H1 (cell line): ENCODE measurements at regions not wholly inside any gene's neighbourhood (a gene's known extent, or its start where the extent isn't known, plus 50 kb on each side); places are given as distances from the start of the nearest gene placed in this dataset.
"Not testable (repeated sequence)": the region's sequence is repeated elsewhere in the genome, so short reads cannot be mapped to it uniquely, and the experiment has no call there.

Experiments
- CTCF ChIA-PET: fragments of 300-600 bp; sonication (Branson Sonifier 250); formaldehyde crosslinking; loops from one replicate; lab custom pipeline; 2021; ENCODE audit not compliant: partially characterized antibody; lab: Charles Lee
- POLR2A ChIA-PET: fragments of 300-600 bp; sonication (Branson Sonifier 250); formaldehyde crosslinking; loops from one replicate; lab custom pipeline; 2021; ENCODE audit warnings: inconsistent platforms; ENCODE audit not compliant: partially characterized antibody; lab: Charles Lee
- DNase-seq, 2 experiments: peaks; one replicate each; pipeline versions ENCODE4 v3.0.0 to v3.0.0-alpha.2; 2010 to 2022; ENCODE audit warnings: low spot score in 2 of 2, low read depth in 1 of 2, mixed read lengths in 1 of 2
- FAIRE-seq: peaks from 2 replicates; lab custom pipeline; 2011; peaks lifted over from hg19 to GRCh38; lab: Jason Lieb, UNC
- H2AFZ ChIP-seq: 2 replicates; pipeline ENCODE4 v1.8.1; 2012; ENCODE audit warnings: low read length, inconsistent platforms
- H2AK5ac ChIP-seq: 2 replicates; pipeline ENCODE4 v1.6.1; 2013; ENCODE audit warnings: low read depth, low read length
- H2BK120ac ChIP-seq: replicated peaks from 2 replicates; pipeline ENCODE3; 2013; ENCODE audit warnings: low read depth, low read length, inconsistent platforms
- H2BK12ac ChIP-seq: 2 replicates; pipeline ENCODE4 v1.6.1; 2013; ENCODE audit warnings: low read depth, low read length
- H2BK15ac ChIP-seq: 2 replicates; pipeline ENCODE4 v1.6.1; 2013; ENCODE audit warnings: low read length
- H2BK20ac ChIP-seq: 2 replicates; pipeline ENCODE4 v1.6.1; 2013; ENCODE audit warnings: low read length
- H2BK5ac ChIP-seq: 2 replicates; pipeline ENCODE4 v1.6.1; 2013; ENCODE audit warnings: low read depth, low read length
- H3K14ac ChIP-seq: 2 replicates; pipeline ENCODE4 v1.6.1; 2013; ENCODE audit warnings: inconsistent platforms; ENCODE audit not compliant: insufficient read length
- H3K18ac ChIP-seq: 2 replicates; pipeline ENCODE4 v1.6.1; 2013; ENCODE audit warnings: low read length; ENCODE audit errors: extremely low read depth
- H3K23ac ChIP-seq: 2 replicates; pipeline ENCODE4 v1.6.1; 2013; ENCODE audit warnings: inconsistent platforms; ENCODE audit not compliant: insufficient read length
- H3K23me2 ChIP-seq: 2 replicates; pipeline ENCODE4 v1.6.1; 2013; ENCODE audit warnings: low read depth, low read length
- H3K27ac ChIP-seq: 2 replicates; pipeline ENCODE4 v1.6.1; 2011; ENCODE audit warnings: low read depth, low read length, inconsistent platforms
- H3K27me3 ChIP-seq, 4 experiments: replicated peaks in 1 of 4; 1 replicate in 1 of 4; 2 replicates in 3 of 4; pipeline versions ENCODE4 v1.6.1 to v1.8.1; 2011 to 2013; ENCODE audit warnings: low read length in 3 of 4, mild to moderate bottlenecking in 3 of 4, inconsistent platforms in 2 of 4, mixed read lengths in 2 of 4, moderate library complexity in 1 of 4; ENCODE audit not compliant: control insufficient read depth in 3 of 4, insufficient read depth in 3 of 4; ENCODE audit errors: extremely low read depth in 1 of 4
- H3K36me3 ChIP-seq, 4 experiments: 2 replicates each; pipeline versions ENCODE4 v1.6.1 to v1.8.1; 2011 to 2013; ENCODE audit warnings: mild to moderate bottlenecking in 4 of 4, low read length in 3 of 4, moderate library complexity in 2 of 4, control low read depth in 1 of 4, inconsistent platforms in 1 of 4; ENCODE audit not compliant: insufficient read depth in 4 of 4, control insufficient read depth in 2 of 4
- H3K4ac ChIP-seq: replicated peaks from 2 replicates; pipeline ENCODE3; 2013; ENCODE audit warnings: low read length, low read depth, mixed read lengths, inconsistent platforms; ENCODE audit not compliant: insufficient read length
- H3K4me1 ChIP-seq, 4 experiments: replicated peaks in 1 of 4; 1 replicate in 1 of 4; 2 replicates in 3 of 4; pipeline versions ENCODE4 v1.6.1 to v1.8.1; 2011 to 2013; ENCODE audit warnings: low read length in 3 of 4, inconsistent platforms in 2 of 4, mixed read lengths in 1 of 4; ENCODE audit not compliant: insufficient read depth in 4 of 4, control insufficient read depth in 3 of 4
- H3K4me2 ChIP-seq, 2 experiments: 2 replicates each; pipeline versions ENCODE4 v1.6.1 to v1.8.1; 2011 to 2013; ENCODE audit warnings: low read depth in 2 of 2, low read length in 2 of 2, control low read depth in 1 of 2, inconsistent platforms in 1 of 2, mild to moderate bottlenecking in 1 of 2; ENCODE audit not compliant: insufficient read depth in 1 of 2
- H3K4me3 ChIP-seq, 4 experiments: fragments of 200-600, 300-600 bp in 1 of 4; sonication (generic), shearing (Covaris generic), sonication (Bioruptor Twin) in 1 of 4; 2 replicates each; pipeline versions ENCODE4 v1.5.1 to v1.8.1; 2011 to 2016; ENCODE audit warnings: low read length in 4 of 4, low read depth in 3 of 4, control low read depth in 2 of 4, inconsistent platforms in 2 of 4, mild to moderate bottlenecking in 2 of 4, mixed read lengths in 1 of 4, moderate library complexity in 1 of 4; ENCODE audit not compliant: insufficient read depth in 2 of 4; ENCODE audit errors: extremely low read depth in 1 of 4
- H3K56ac ChIP-seq: replicated peaks from 2 replicates; pipeline ENCODE3; 2013; ENCODE audit warnings: low read depth, mild to moderate bottlenecking, mixed read lengths, low read length, inconsistent platforms; ENCODE audit not compliant: insufficient read length
- H3K79me1 ChIP-seq: 2 replicates; pipeline ENCODE4 v1.6.1; 2013; ENCODE audit warnings: low read depth, low read length, control low read depth
- H3K79me2 ChIP-seq, 2 experiments: 2 replicates each; pipeline versions ENCODE4 v1.6.1 to v1.8.1; 2012 to 2013; ENCODE audit warnings: low read length in 2 of 2, mild to moderate bottlenecking in 2 of 2, inconsistent platforms in 1 of 2; ENCODE audit not compliant: insufficient read depth in 2 of 2, control insufficient read depth in 1 of 2
- H3K9ac ChIP-seq, 4 experiments: replicated peaks in 1 of 4; 1 replicate in 1 of 4; 2 replicates in 3 of 4; pipeline versions ENCODE4 v1.6.1 to v1.8.1; 2011 to 2013; ENCODE audit warnings: low read depth in 3 of 4, low read length in 3 of 4, control low read depth in 2 of 4, mild to moderate bottlenecking in 2 of 4, moderate library complexity in 2 of 4, inconsistent platforms in 1 of 4; ENCODE audit errors: extremely low read depth in 1 of 4
- H3K9me3 ChIP-seq, 2 experiments: 2 replicates each; pipeline versions ENCODE4 v1.6.1 to v1.8.1; 2012 to 2013; ENCODE audit warnings: mild to moderate bottlenecking in 2 of 2, moderate library complexity in 2 of 2, control low read depth in 1 of 2, inconsistent platforms in 1 of 2, low read depth in 1 of 2, low read length in 1 of 2, mixed read lengths in 1 of 2; ENCODE audit not compliant: insufficient read depth in 2 of 2
- H4K20me1 ChIP-seq, 2 experiments: replicated peaks in 1 of 2; 2 replicates each; pipeline versions ENCODE3 to v1.8.1; 2011 to 2013; ENCODE audit warnings: inconsistent platforms in 2 of 2, low read length in 2 of 2, mild to moderate bottlenecking in 1 of 2; ENCODE audit not compliant: insufficient read depth in 2 of 2, control insufficient read depth in 1 of 2
- H4K5ac ChIP-seq: 2 replicates; pipeline ENCODE4 v1.6.1; 2013; ENCODE audit warnings: low read length, low read depth, mixed read lengths, inconsistent platforms; ENCODE audit not compliant: insufficient read length
- H4K8ac ChIP-seq: 2 replicates; pipeline ENCODE4 v1.8.0; 2013; ENCODE audit warnings: mild to moderate bottlenecking, moderate library complexity, low read length, inconsistent platforms; ENCODE audit not compliant: insufficient read depth; ENCODE audit errors: extremely low read depth
- H4K91ac ChIP-seq: replicated peaks from 2 replicates; pipeline ENCODE3; 2013; ENCODE audit warnings: low read length, mixed read lengths, inconsistent platforms; ENCODE audit not compliant: insufficient read length
- WGBS, 2 experiments: shearing (Covaris generic) in 1 of 2; methylation state at CpG; one replicate each; pipeline versions ENCODE4 v1.1.6 to v1.1.7; 2013 to 2015; ENCODE audit warnings: low lambda C conversion rate in 2 of 2, mixed read lengths in 2 of 2, inconsistent platforms in 1 of 2, low coverage in 1 of 2, missing lambda C conversion rate in 1 of 2; ENCODE audit not compliant: insufficient replicate concordance in 2 of 2, insufficient coverage in 1 of 2, insufficient read length in 1 of 2; ENCODE audit errors: extremely low coverage in 1 of 2, missing lambda C conversion rate in 1 of 2; 5-methylcytosine and 5-hydroxymethylcytosine counted together

- WGBS, 2 experiments = 87% methylated on average over 7 of the region's 7 CpGs; no CpG with 5 or more reads in 1 of the 2 experiments
- not testable (repeated sequence) for H2BK15ac ChIP-seq, H2BK120ac ChIP-seq, H3K9me3 ChIP-seq, H4K91ac ChIP-seq, H3K4ac ChIP-seq, H3K4me1 ChIP-seq, H4K20me1 ChIP-seq, H3K18ac ChIP-seq, H3K27me3 ChIP-seq, DNase-seq, H2AFZ ChIP-seq, FAIRE-seq, H3K23me2 ChIP-seq, H3K79me1 ChIP-seq, H2BK20ac ChIP-seq, H3K4me2 ChIP-seq, H3K27ac ChIP-seq, H3K56ac ChIP-seq, H3K79me2 ChIP-seq, H3K23ac ChIP-seq, H3K4me3 ChIP-seq, H2BK12ac ChIP-seq, H2BK5ac ChIP-seq, H2AK5ac ChIP-seq, H4K5ac ChIP-seq, H3K36me3 ChIP-seq, H3K9ac ChIP-seq, H3K14ac ChIP-seq, H4K8ac ChIP-seq
- POLR2A ChIA-PET = interaction anchor here (0.5 to 0.9 kb wide), 3 partner anchors 9 to 59 kb away, joined by 3 to 6 read pairs (median 3); no protein-coding TSS in a partner anchor
- CTCF ChIA-PET = interaction anchor here (0.9 to 4.7 kb wide), 5 partner anchors 144 to 208 kb away, joined by 3 to 15 read pairs (median 3); no protein-coding TSS in a partner anchor
Measured at GRCh38 chr1:200484438-200484946, 74.7 kb upstream of the ZNF281 start.
